ENCODE measurements at regions not wholly inside any gene's neighbourhood (a gene's known extent, or its start where the extent isn't known, plus 50 kb on each side); places are given as distances from the start of the nearest gene placed in this dataset.
"Not testable (repeated sequence)": the region's sequence is repeated elsewhere in the genome, so short reads cannot be mapped to it uniquely, and the experiment has no call there.

GRCh38 chr2:18986046-18986445 lies 372.4 kb downstream of the OSR1 start:
- Histone ChIP-seq H3K27me3 (ENCODE audit: insufficient read depth, low read length) (no peaks in the 10 kb centered on the region), H3K36me3 (ENCODE audit: insufficient read depth, low read length) (no peaks in the 10 kb centered on the region), H3K4me1 (ENCODE audit: insufficient read depth, low read length) (peaks cover 21% of the 10 kb centered on the region), H2AFZ (ENCODE audit: low read depth, low read length) (no peak overlapping the region), H3K4me3 (ENCODE audit: low read length) (no peak overlapping the region), H3K9me3 (ENCODE audit: low read length) (no peaks in the 10 kb centered on the region)

- Histone ChIP-seq H3K4me3 (ENCODE audit: low read length) (no peak overlapping the region), H3K9me3 (ENCODE audit: low read length) (no peaks in the 10 kb centered on the region), H3K36me3 (ENCODE audit: insufficient read depth, low read length) (no peaks in the 10 kb centered on the region), H2AFZ (ENCODE audit: low read depth, low read length) (no peak overlapping the region), H3K27me3 (ENCODE audit: insufficient read depth, low read length) (no peaks in the 10 kb centered on the region), H3K4me1 (ENCODE audit: insufficient read depth, low read length) (no peaks in the 10 kb centered on the region)
These were observed 377.5 kb downstream of the OSR1 start for GRCh38 chr2:18980786-18981430.

GRCh38 chr2:18980104-18980785 lies 378.2 kb downstream of the OSR1 start:
- H3K9me3 ChIP-seq (ENCODE audit: low read length), result no peaks in the 10 kb centered on the region
- no peak overlapping the region for H3K4me3 ChIP-seq (ENCODE audit: low read length)
- no peaks in the 10 kb centered on the region for H3K4me1 ChIP-seq (ENCODE audit: insufficient read depth, low read length)
- no peaks in the 10 kb centered on the region for H3K27me3 ChIP-seq (ENCODE audit: insufficient read depth, low read length)
- no peak overlapping the region for H2AFZ ChIP-seq (ENCODE audit: low read depth, low read length)
- no peaks in the 10 kb centered on the region for H3K36me3 ChIP-seq (ENCODE audit: insufficient read depth, low read length)

GRCh38 chr2:18977409-18977808 lies 381.0 kb downstream of the OSR1 start:
- no peaks in the 10 kb centered on the region for H3K9me3 ChIP-seq (ENCODE audit: low read length)
- H3K4me3 ChIP-seq (ENCODE audit: low read length), result no peak overlapping the region
- no peaks in the 10 kb centered on the region for H3K27me3 ChIP-seq (ENCODE audit: insufficient read depth, low read length)
- H3K4me1 ChIP-seq (ENCODE audit: insufficient read depth, low read length), result no peaks in the 10 kb centered on the region
- H2AFZ ChIP-seq (ENCODE audit: low read depth, low read length), result no peak overlapping the region
- H3K36me3 ChIP-seq (ENCODE audit: insufficient read depth, low read length), result no peaks in the 10 kb centered on the region

- Histone ChIP-seq H3K9me3 (ENCODE audit: low read length) (no peaks in the 10 kb centered on the region), H3K36me3 (ENCODE audit: insufficient read depth, low read length) (no peaks in the 10 kb centered on the region), H3K4me1 (ENCODE audit: insufficient read depth, low read length) (no peaks in the 10 kb centered on the region), H2AFZ (ENCODE audit: low read depth, low read length) (no peak overlapping the region), H3K27me3 (ENCODE audit: insufficient read depth, low read length) (no peaks in the 10 kb centered on the region), H3K4me3 (ENCODE audit: low read length) (no peak overlapping the region)
These were observed 382.1 kb downstream of the OSR1 start for GRCh38 chr2:18976168-18976961.

GRCh38 chr2:18975506-18976167 lies 382.8 kb downstream of the OSR1 start:
- Histone ChIP-seq H3K4me1 (ENCODE audit: insufficient read depth, low read length) (no peaks in the 10 kb centered on the region), H3K4me3 (ENCODE audit: low read length) (no peak overlapping the region), H3K9me3 (ENCODE audit: low read length) (no peaks in the 10 kb centered on the region), H2AFZ (ENCODE audit: low read depth, low read length) (no peak overlapping the region), H3K36me3 (ENCODE audit: insufficient read depth, low read length) (no peaks in the 10 kb centered on the region), H3K27me3 (ENCODE audit: insufficient read depth, low read length) (no peaks in the 10 kb centered on the region)

- Histone ChIP-seq H2AFZ (ENCODE audit: low read depth, low read length) (no peak overlapping the region), H3K9me3 (ENCODE audit: low read length) (no peaks in the 10 kb centered on the region), H3K4me3 (ENCODE audit: low read length) (no peak overlapping the region), H3K27me3 (ENCODE audit: insufficient read depth, low read length) (no peaks in the 10 kb centered on the region), H3K36me3 (ENCODE audit: insufficient read depth, low read length) (no peaks in the 10 kb centered on the region), H3K4me1 (ENCODE audit: insufficient read depth, low read length) (no peaks in the 10 kb centered on the region)
These were observed 382.3 kb upstream of the NT5C1B start for GRCh38 chr2:18971628-18972027.

GRCh38 chr2:18971069-18971378 lies 381.7 kb upstream of the NT5C1B start:
- no peak overlapping the region for H2AFZ ChIP-seq (ENCODE audit: low read depth, low read length)
- no peaks in the 10 kb centered on the region for H3K36me3 ChIP-seq (ENCODE audit: insufficient read depth, low read length)
- no peak overlapping the region for H3K4me3 ChIP-seq (ENCODE audit: low read length)
- H3K9me3 ChIP-seq (ENCODE audit: low read length), result no peaks in the 10 kb centered on the region
- no peaks in the 10 kb centered on the region for H3K27me3 ChIP-seq (ENCODE audit: insufficient read depth, low read length)
- no peaks in the 10 kb centered on the region for H3K4me1 ChIP-seq (ENCODE audit: insufficient read depth, low read length)

- Histone ChIP-seq H3K36me3 (ENCODE audit: insufficient read depth, low read length) (no peaks in the 10 kb centered on the region), H3K4me1 (ENCODE audit: insufficient read depth, low read length) (no peaks in the 10 kb centered on the region), H3K9me3 (ENCODE audit: low read length) (no peaks in the 10 kb centered on the region), H3K4me3 (ENCODE audit: low read length) (no peak overlapping the region), H2AFZ (ENCODE audit: low read depth, low read length) (no peak overlapping the region), H3K27me3 (ENCODE audit: insufficient read depth, low read length) (no peaks in the 10 kb centered on the region)
These were observed 376.8 kb upstream of the NT5C1B start for GRCh38 chr2:18966131-18966530.

- not testable (repeated sequence) for H3K4me1 ChIP-seq (ENCODE audit: insufficient read depth, low read length); H3K36me3 ChIP-seq (ENCODE audit: insufficient read depth, low read length); H2AFZ ChIP-seq (ENCODE audit: low read depth, low read length); H3K4me3 ChIP-seq (ENCODE audit: low read length); H3K9me3 ChIP-seq (ENCODE audit: low read length); H3K27me3 ChIP-seq (ENCODE audit: insufficient read depth, low read length)
These were observed 374.4 kb upstream of the NT5C1B start for GRCh38 chr2:18963739-18964256.

- no peaks in the 10 kb centered on the region for H3K27me3 ChIP-seq (ENCODE audit: insufficient read depth, low read length)
- no peaks in the 10 kb centered on the region for H3K9me3 ChIP-seq (ENCODE audit: low read length)
- no peaks in the 10 kb centered on the region for H3K4me1 ChIP-seq (ENCODE audit: insufficient read depth, low read length)
- H3K36me3 ChIP-seq (ENCODE audit: insufficient read depth, low read length), result no peaks in the 10 kb centered on the region
- no peak overlapping the region for H3K4me3 ChIP-seq (ENCODE audit: low read length)
- H2AFZ ChIP-seq (ENCODE audit: low read depth, low read length), result no peak overlapping the region
These were observed 372.6 kb upstream of the NT5C1B start for GRCh38 chr2:18961991-18962421.

- Histone ChIP-seq H3K4me1 (ENCODE audit: insufficient read depth, low read length) (no peaks in the 10 kb centered on the region), H3K4me3 (ENCODE audit: low read length) (no peak overlapping the region), H3K9me3 (ENCODE audit: low read length) (no peaks in the 10 kb centered on the region), H2AFZ (ENCODE audit: low read depth, low read length) (no peak overlapping the region), H3K27me3 (ENCODE audit: insufficient read depth, low read length) (no peaks in the 10 kb centered on the region), H3K36me3 (ENCODE audit: insufficient read depth, low read length) (no peaks in the 10 kb centered on the region)
These were observed 370.8 kb upstream of the NT5C1B start for GRCh38 chr2:18959952-18960717.

All from neuron (in vitro differentiated cells).